ENCODE measurements at regions not wholly inside any gene's neighbourhood (a gene's known extent, or its start where the extent isn't known, plus 50 kb on each side); places are given as distances from the start of the nearest gene placed in this dataset.

GRCh38 chr2:147137711-147138110 is 707.1 kb upstream of the ACVR2A start:
- H3K27me3 Mint-ChIP-seq (ENCODE audit: low read depth), result no peaks in the 10 kb centered on the region
- Histone ChIP-seq H3K4me1 (ENCODE audit: insufficient read depth, low read length) (no peaks in the 10 kb centered on the region), H4K20me1 (ENCODE audit: control insufficient read depth, insufficient read depth, insufficient read length) (no peaks in the 10 kb centered on the region), H3K79me2 (ENCODE audit: insufficient read depth, low read length) (no peaks in the 10 kb centered on the region), H3K14ac (ENCODE audit: insufficient read depth, low read length) (no peak overlapping the region), H3T11ph (ENCODE audit: low read length) (no peak overlapping the region), H2BK15ac (ENCODE audit: low read depth, low read length) (no peak overlapping the region), H2AFZ (ENCODE audit: low read length) (no peak overlapping the region), H3K27me3 (ENCODE audit: insufficient read depth, low read length) (no peaks in the 10 kb centered on the region), H4K8ac (replicated peaks; ENCODE audit: insufficient read length, low read depth, low read length) (no peak overlapping the region), H3K9ac (ENCODE audit: extremely low read depth, insufficient read length, low read length) (no peak overlapping the region), H3K4ac (ENCODE audit: low read depth, low read length) (no peak overlapping the region), H3K4me2 (ENCODE audit: insufficient read depth, insufficient read length, low read length) (no peak overlapping the region), H4K5ac (ENCODE audit: insufficient read length, low read depth, low read length) (no peak overlapping the region), H2BK12ac (ENCODE audit: insufficient read length, low read depth, low read length) (no peak overlapping the region), H3K18ac (ENCODE audit: insufficient read length, low read depth, low read length) (no peak overlapping the region), H3K79me1 (ENCODE audit: insufficient read depth, low read depth, low read length, poor library complexity, severe bottlenecking) (no peaks in the 10 kb centered on the region), H3K9me3 (ENCODE audit: control insufficient read depth, low read depth, low read length) (no peaks in the 10 kb centered on the region), H2BK5ac (ENCODE audit: insufficient read length, low read length) (no peak overlapping the region), H3K23ac (ENCODE audit: insufficient read length, low read depth, low read length) (no peak overlapping the region), H4K91ac (ENCODE audit: insufficient read length, low read depth, low read length) (no peak overlapping the region), H3K23me2 (ENCODE audit: insufficient read length, low read depth, low read length, poor library complexity, severe bottlenecking) (no peaks in the 10 kb centered on the region), H3K56ac (ENCODE audit: insufficient read length, low read depth, low read length) (no peak overlapping the region), H3K27ac (ENCODE audit: insufficient read length, low read depth, low read length) (no peak overlapping the region), H2BK20ac (ENCODE audit: low read depth, low read length, poor library complexity, severe bottlenecking) (no peak overlapping the region), H2BK120ac (ENCODE audit: low read depth, low read length, poor library complexity, severe bottlenecking) (no peak overlapping the region), H2AK5ac (ENCODE audit: insufficient read length, low read length) (no peak overlapping the region)
- WGBS (ENCODE audit: extremely low coverage, insufficient read length, low lambda C conversion rate), result no CpG with 5 or more reads among the region's 3 CpGs
- H3K27ac Mint-ChIP-seq, result no peak overlapping the region
- no peaks in the 10 kb centered on the region for H3K36me3 Mint-ChIP-seq (ENCODE audit: insufficient read depth in 1 of 3, low read depth in 3 of 3)
- no peak overlapping the region for H3K4me3 Mint-ChIP-seq
- TF ChIP-seq CTCF (conservative IDR thresholded peaks at IDR 0.05), result no peak
- no peaks in the 10 kb centered on the region for H3K9me3 Mint-ChIP-seq
- peaks cover 5 to 8% of the 10 kb centered on the region in 2 experiments for H3K4me1 Mint-ChIP-seq
- DNase-seq, result no peak
